ENCODE measurements at regions not wholly inside any gene's neighbourhood (a gene's known extent, or its start where the extent isn't known, plus 50 kb on each side); places are given as distances from the start of the nearest gene placed in this dataset.

DNA sequence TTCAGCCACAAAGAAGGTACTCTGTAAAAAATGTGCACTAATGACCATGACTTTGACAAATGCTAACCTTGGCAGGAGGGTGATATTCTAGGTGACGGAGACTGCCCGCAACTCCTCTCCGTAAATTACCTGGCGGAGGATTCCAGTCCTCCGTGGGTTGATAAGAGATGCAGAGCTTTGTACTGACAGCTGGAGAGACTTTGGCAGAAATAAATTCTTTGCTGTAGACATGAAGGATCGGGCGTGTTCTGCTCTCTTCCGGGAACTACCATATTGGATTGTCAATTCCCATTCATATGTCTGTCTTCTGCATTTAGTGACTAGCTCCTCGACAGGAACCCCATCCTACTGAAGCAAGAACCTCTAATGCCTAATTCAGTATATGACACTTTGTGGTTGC, 158.3 kb upstream of the KAZN start:
- Histone ChIP-seq H3K27ac (ENCODE audit: low read length) (no peak overlapping the region), H3K4me3 (ENCODE audit: low read length) (no peak overlapping the region), H3K4me1 (ENCODE audit: control insufficient read depth, insufficient read depth, low read length) (no peaks in the 10 kb centered on the region), H3K9me3 (ENCODE audit: control insufficient read depth, insufficient read depth, low read length) (no peaks in the 10 kb centered on the region), H3K36me3 (ENCODE audit: control insufficient read depth, insufficient read depth, low read length) (no peaks in the 10 kb centered on the region), H3K27me3 (ENCODE audit: control insufficient read depth, insufficient read depth, low read length) (no peaks in the 10 kb centered on the region)
- Mint-ChIP-seq H3K4me1 (no peaks in the 10 kb centered on the region), H3K4me3 (no peak overlapping the region), H3K36me3 (no peaks in the 10 kb centered on the region), H3K27ac (no peak overlapping the region), H3K27me3 (ENCODE audit: low read depth in 2 of 2) (peaks cover 10 to 12% of the 10 kb centered on the region in 2 donors), H3K9me3 (no peaks in the 10 kb centered on the region)
- DNase-seq (no peak), ATAC-seq (no peak)
- TF ChIP-seq, protein P1, sequence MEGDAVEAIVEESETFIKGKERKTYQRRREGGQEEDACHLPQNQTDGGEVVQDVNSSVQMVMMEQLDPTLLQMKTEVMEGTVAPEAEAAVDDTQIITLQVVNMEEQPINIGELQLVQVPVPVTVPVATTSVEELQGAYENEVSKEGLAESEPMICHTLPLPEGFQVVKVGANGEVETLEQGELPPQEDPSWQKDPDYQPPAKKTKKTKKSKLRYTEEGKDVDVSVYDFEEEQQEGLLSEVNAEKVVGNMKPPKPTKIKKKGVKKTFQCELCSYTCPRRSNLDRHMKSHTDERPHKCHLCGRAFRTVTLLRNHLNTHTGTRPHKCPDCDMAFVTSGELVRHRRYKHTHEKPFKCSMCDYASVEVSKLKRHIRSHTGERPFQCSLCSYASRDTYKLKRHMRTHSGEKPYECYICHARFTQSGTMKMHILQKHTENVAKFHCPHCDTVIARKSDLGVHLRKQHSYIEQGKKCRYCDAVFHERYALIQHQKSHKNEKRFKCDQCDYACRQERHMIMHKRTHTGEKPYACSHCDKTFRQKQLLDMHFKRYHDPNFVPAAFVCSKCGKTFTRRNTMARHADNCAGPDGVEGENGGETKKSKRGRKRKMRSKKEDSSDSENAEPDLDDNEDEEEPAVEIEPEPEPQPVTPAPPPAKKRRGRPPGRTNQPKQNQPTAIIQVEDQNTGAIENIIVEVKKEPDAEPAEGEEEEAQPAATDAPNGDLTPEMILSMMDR (IDR thresholded peaks at IDR 0.05): no peak
- intact Hi-C loops (cut with micrococcal nuclease): no loop called here
- 89% methylated on average over 9 of the region's 9 CpGs for WGBS (ENCODE audit: insufficient coverage)

DNA sequence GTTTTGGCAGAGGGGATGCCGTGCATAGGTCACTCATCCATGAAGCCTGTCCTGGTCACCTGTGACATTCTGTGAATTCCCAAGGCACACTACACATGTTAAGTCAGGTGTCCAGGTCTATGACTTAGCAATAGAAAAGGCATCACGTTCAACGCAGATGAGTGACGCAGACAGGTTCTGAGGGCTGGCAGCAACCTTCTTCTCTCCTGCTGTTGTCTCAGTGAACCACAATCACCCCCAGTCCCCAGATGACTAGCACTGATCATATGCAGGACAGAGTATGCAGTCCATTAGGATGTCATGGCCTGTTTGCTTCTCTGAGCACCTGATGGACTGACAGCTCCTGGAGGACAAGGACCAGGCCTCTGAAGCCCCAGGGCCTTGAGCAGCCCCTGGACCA, 157.8 kb upstream of the KAZN start:
- H3K9me3 Mint-ChIP-seq: no peaks in the 10 kb centered on the region
- no peak for ATAC-seq

DNA sequence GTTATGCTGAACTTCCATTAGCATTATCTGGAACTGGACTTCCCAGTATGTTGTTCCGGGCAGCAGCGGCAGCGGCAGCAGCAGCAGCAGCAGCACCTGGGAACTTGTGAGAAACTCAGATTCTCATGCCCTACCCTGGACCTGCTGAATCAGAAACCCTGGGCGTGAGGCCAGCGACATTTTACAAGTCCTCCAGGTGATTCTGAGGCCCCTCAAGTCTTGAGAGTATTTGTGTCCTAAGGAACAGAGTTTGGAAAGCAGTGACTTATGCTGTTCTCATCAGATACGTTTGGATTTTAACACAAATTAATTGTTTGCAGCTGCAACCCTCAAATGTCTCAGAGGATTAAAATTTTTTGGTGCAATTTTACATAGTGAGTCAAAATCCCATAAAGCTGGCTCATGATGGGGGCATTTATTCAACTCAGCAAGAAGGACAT, 157.2 kb upstream of the KAZN start:
- Mint-ChIP-seq H3K27me3 (ENCODE audit: low read depth in 2 of 2) (peaks cover 10 to 12% of the 10 kb centered on the region in 2 donors), H3K4me3 (no peak overlapping the region), H3K27ac (no peak overlapping the region), H3K9me3 (no peaks in the 10 kb centered on the region), H3K4me1 (no peaks in the 10 kb centered on the region), H3K36me3 (no peaks in the 10 kb centered on the region)
- 86% methylated on average over 6 of the region's 6 CpGs for WGBS (ENCODE audit: insufficient coverage)
- Histone ChIP-seq H3K4me3 (ENCODE audit: low read length) (no peak overlapping the region), H3K27ac (ENCODE audit: low read length) (no peak overlapping the region), H3K9me3 (ENCODE audit: control insufficient read depth, insufficient read depth, low read length) (no peaks in the 10 kb centered on the region), H3K36me3 (ENCODE audit: control insufficient read depth, insufficient read depth, low read length) (no peaks in the 10 kb centered on the region), H3K27me3 (ENCODE audit: control insufficient read depth, insufficient read depth, low read length) (no peaks in the 10 kb centered on the region), H3K4me1 (ENCODE audit: control insufficient read depth, insufficient read depth, low read length) (no peaks in the 10 kb centered on the region)
- ATAC-seq (no peak), DNase-seq (no peak)
- TF ChIP-seq, protein P1 (IDR thresholded peaks at IDR 0.05): no peak
- intact Hi-C loops (cut with micrococcal nuclease): no loop called here

More for the DNA sequence above, 157.8 kb upstream of the KAZN start:
- Histone ChIP-seq H3K27ac (ENCODE audit: low read length) (no peak overlapping the region), H3K9me3 (ENCODE audit: control insufficient read depth, insufficient read depth, low read length) (no peaks in the 10 kb centered on the region), H3K4me1 (ENCODE audit: control insufficient read depth, insufficient read depth, low read length) (no peaks in the 10 kb centered on the region), H3K27me3 (ENCODE audit: control insufficient read depth, insufficient read depth, low read length) (no peaks in the 10 kb centered on the region), H3K4me3 (ENCODE audit: low read length) (no peak overlapping the region), H3K36me3 (ENCODE audit: control insufficient read depth, insufficient read depth, low read length) (no peaks in the 10 kb centered on the region)
- 76% methylated on average over 4 of the region's 4 CpGs for WGBS (ENCODE audit: insufficient coverage)
- no peak for DNase-seq
- H3K27me3 Mint-ChIP-seq (ENCODE audit: low read depth in 2 of 2): peaks cover 10 to 12% of the 10 kb centered on the region in 2 donors
- no peak overlapping the region for H3K27ac Mint-ChIP-seq
- TF ChIP-seq, protein P1 (IDR thresholded peaks at IDR 0.05): no peak
- no peaks in the 10 kb centered on the region for H3K4me1 Mint-ChIP-seq
- no peaks in the 10 kb centered on the region for H3K36me3 Mint-ChIP-seq
- no peak overlapping the region for H3K4me3 Mint-ChIP-seq
- intact Hi-C loops (cut with micrococcal nuclease): no loop called here

DNA sequence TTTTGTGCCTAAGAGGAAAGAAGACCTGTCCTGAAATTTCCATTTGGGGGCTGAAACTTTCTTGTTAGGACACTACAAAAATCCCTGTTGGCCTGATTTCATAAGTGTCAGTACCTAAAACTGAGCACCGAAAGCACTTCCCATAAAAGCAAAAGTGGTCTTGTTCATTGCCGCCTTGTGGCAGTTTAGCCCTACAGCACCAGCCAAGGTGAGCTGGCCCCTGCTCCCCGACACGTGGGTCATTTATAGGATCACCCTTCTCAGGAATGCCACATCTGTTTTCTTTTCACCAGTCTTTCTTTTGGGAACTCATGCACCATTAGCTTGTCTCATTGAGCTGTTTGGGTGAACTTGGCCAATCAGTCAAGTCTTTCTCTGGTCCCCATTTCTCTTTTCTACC, 155.8 kb upstream of the KAZN start:
- Histone ChIP-seq H3K36me3 (ENCODE audit: control insufficient read depth, insufficient read depth, low read length) (no peaks in the 10 kb centered on the region), H3K4me3 (ENCODE audit: low read length) (no peak overlapping the region), H3K27ac (ENCODE audit: low read length) (no peak overlapping the region), H3K9me3 (ENCODE audit: control insufficient read depth, insufficient read depth, low read length) (no peaks in the 10 kb centered on the region), H3K4me1 (ENCODE audit: control insufficient read depth, insufficient read depth, low read length) (no peaks in the 10 kb centered on the region), H3K27me3 (ENCODE audit: control insufficient read depth, insufficient read depth, low read length) (no peaks in the 10 kb centered on the region)
- intact Hi-C loops (cut with micrococcal nuclease): no loop called here
- Mint-ChIP-seq H3K27me3 (ENCODE audit: low read depth in 2 of 2) (peaks cover 10 to 12% of the 10 kb centered on the region in 2 donors), H3K36me3 (no peaks in the 10 kb centered on the region), H3K27ac (no peak overlapping the region), H3K4me3 (no peak overlapping the region), H3K4me1 (no peaks in the 10 kb centered on the region), H3K9me3 (no peaks in the 10 kb centered on the region)
- 81% methylated on average over 4 of the region's 4 CpGs for WGBS (ENCODE audit: insufficient coverage)
- DNase-seq: no peak
- ATAC-seq: no peak
- TF ChIP-seq, protein P1 (IDR thresholded peaks at IDR 0.05): no peak
